ENCODE measurements at regions not wholly inside any gene's neighbourhood (a gene's known extent, or its start where the extent isn't known, plus 50 kb on each side); places are given as distances from the start of the nearest gene placed in this dataset.

DNA sequence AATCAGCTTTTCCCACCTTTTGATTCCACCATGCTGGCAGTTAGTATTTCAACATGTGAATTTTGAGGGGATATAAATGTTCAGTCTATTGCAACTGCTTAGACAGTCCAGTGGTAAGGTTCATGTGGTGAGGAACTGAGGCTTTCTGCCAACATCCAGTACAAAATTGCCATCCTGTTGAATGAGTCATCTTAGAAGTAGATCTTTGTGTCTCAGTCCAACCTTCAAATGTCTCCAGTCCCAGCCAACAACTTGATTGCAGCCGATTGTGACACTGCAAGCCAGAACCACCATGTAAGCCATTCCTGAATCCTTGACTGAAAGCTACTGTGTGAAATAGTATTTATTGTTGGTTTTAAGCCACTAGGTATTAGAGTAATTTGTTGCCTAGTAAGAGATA lies 331.5 kb upstream of the GRIN3A start:
- H3K27me3 ChIP-seq (ENCODE audit: low read depth, low read length), result no peaks in the 10 kb centered on the region

GRCh38 chr9:102054811-102055210 lies 316.4 kb upstream of the GRIN3A start:
- Histone ChIP-seq H3K27me3 (ENCODE audit: low read depth, low read length) (no peaks in the 10 kb centered on the region), H3K9me3 (ENCODE audit: control insufficient read depth in 1 of 2, low read length in 2 of 2) (no peaks in the 10 kb centered on the region), H3K27ac (ENCODE audit: low read length) (no peak overlapping the region), H3K36me3 (ENCODE audit: control insufficient read depth in 1 of 2, insufficient read depth in 2 of 2, low read length in 2 of 2) (no peaks in the 10 kb centered on the region), H3K4me1 (ENCODE audit: control insufficient read depth in 1 of 2, insufficient read depth in 2 of 2, low read length in 2 of 2) (no peaks in the 10 kb centered on the region), H3K4me3 (ENCODE audit: low read depth in 1 of 2, low read length in 2 of 2) (no peak overlapping the region)

More for the DNA sequence above, 331.5 kb upstream of the GRIN3A start:
- no peaks in the 10 kb centered on the region for H3K4me1 ChIP-seq (ENCODE audit: control insufficient read depth in 1 of 2, insufficient read depth in 2 of 2, low read length in 2 of 2)
- no peak overlapping the region for H3K27ac ChIP-seq (ENCODE audit: low read length)
- no peak overlapping the region for H3K4me3 ChIP-seq (ENCODE audit: low read depth in 1 of 2, low read length in 2 of 2)
- no peaks in the 10 kb centered on the region for H3K9me3 ChIP-seq (ENCODE audit: control insufficient read depth in 1 of 2, low read length in 2 of 2)
- H3K36me3 ChIP-seq (ENCODE audit: control insufficient read depth in 1 of 2, insufficient read depth in 2 of 2, low read length in 2 of 2), result no peaks in the 10 kb centered on the region

DNA sequence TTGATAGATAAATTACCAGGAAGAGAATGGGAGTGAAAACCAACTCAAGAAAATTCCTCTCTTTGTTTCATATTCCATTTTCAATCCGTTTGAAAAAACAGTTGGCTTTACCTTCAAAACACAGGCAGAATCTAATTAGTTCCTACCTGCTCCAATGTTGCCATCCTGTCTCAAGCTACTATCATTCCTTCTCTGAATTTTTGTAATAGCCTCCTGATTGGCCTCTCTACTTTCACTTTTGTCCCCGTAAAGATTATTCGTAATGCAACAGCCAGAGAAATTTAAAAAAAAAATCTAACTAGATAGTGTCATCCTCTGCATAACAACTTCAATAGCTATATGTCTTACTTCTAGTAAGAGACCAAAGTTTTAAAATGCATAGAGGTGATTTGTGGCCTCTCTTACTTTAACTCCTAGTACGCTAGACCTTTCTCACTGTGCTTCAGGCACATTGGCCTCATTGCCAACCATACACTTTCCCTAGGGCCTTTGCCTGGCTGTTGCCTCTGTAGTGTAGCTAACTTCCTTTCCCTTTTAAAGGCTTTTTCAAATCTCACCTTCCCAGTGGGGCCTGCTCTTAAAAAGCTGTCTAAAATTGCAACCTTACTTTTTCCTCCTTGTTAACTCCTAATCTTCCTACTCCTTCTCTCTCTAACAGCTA lies 311.3 kb upstream of the GRIN3A start:
- Histone ChIP-seq H3K27me3 (ENCODE audit: low read depth, low read length) (no peaks in the 10 kb centered on the region), H3K27ac (ENCODE audit: low read length) (no peak overlapping the region), H3K4me1 (ENCODE audit: control insufficient read depth in 1 of 2, insufficient read depth in 2 of 2, low read length in 2 of 2) (no peaks in the 10 kb centered on the region), H3K4me3 (ENCODE audit: low read depth in 1 of 2, low read length in 2 of 2) (no peak overlapping the region), H3K36me3 (ENCODE audit: control insufficient read depth in 1 of 2, insufficient read depth in 2 of 2, low read length in 2 of 2) (no peaks in the 10 kb centered on the region), H3K9me3 (ENCODE audit: control insufficient read depth in 1 of 2, low read length in 2 of 2) (no peaks in the 10 kb centered on the region)

- Histone ChIP-seq H3K9me3 (ENCODE audit: control insufficient read depth in 1 of 2, low read length in 2 of 2) (no peaks in the 10 kb centered on the region), H3K27ac (ENCODE audit: low read length) (no peak overlapping the region), H3K4me3 (ENCODE audit: low read depth in 1 of 2, low read length in 2 of 2) (no peak overlapping the region), H3K36me3 (ENCODE audit: control insufficient read depth in 1 of 2, insufficient read depth in 2 of 2, low read length in 2 of 2) (no peaks in the 10 kb centered on the region), H3K27me3 (ENCODE audit: low read depth, low read length) (no peaks in the 10 kb centered on the region), H3K4me1 (ENCODE audit: control insufficient read depth in 1 of 2, insufficient read depth in 2 of 2, low read length in 2 of 2) (no peaks in the 10 kb centered on the region)
Measured at GRCh38 chr9:102047549-102047948, 309.1 kb upstream of the GRIN3A start.

DNA sequence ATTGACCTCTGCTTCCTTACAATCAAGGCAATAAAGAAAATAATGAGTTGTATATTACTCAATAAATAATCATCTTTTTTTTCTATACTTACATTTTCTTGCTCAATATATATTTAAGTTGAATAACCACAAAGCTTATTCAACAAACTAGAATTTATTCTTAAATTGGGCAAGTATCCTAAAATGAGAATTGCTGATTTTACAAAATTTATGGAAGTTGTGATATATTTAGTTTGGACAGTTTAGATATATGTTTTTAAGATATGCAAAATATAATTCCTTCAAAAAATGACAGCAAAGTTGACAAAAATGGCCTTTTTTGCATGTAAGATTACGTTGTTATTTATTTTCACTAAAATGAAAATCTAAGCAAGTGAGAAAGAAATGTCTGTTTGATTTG lies 305.7 kb upstream of the GRIN3A start:
- no peaks in the 10 kb centered on the region for H3K9me3 ChIP-seq (ENCODE audit: control insufficient read depth in 1 of 2, low read length in 2 of 2)
- no peak overlapping the region for H3K4me3 ChIP-seq (ENCODE audit: low read depth in 1 of 2, low read length in 2 of 2)
- H3K4me1 ChIP-seq (ENCODE audit: control insufficient read depth in 1 of 2, insufficient read depth in 2 of 2, low read length in 2 of 2), result no peaks in the 10 kb centered on the region
- no peak overlapping the region for H3K27ac ChIP-seq (ENCODE audit: low read length)
- no peaks in the 10 kb centered on the region for H3K36me3 ChIP-seq (ENCODE audit: control insufficient read depth in 1 of 2, insufficient read depth in 2 of 2, low read length in 2 of 2)
- no peaks in the 10 kb centered on the region for H3K27me3 ChIP-seq (ENCODE audit: low read depth, low read length)

- H3K9me3 ChIP-seq (ENCODE audit: control insufficient read depth in 1 of 2, low read length in 2 of 2), result no peaks in the 10 kb centered on the region
- H3K36me3 ChIP-seq (ENCODE audit: control insufficient read depth in 1 of 2, insufficient read depth in 2 of 2, low read length in 2 of 2), result no peaks in the 10 kb centered on the region
- no peaks in the 10 kb centered on the region for H3K4me1 ChIP-seq (ENCODE audit: control insufficient read depth in 1 of 2, insufficient read depth in 2 of 2, low read length in 2 of 2)
- H3K27ac ChIP-seq (ENCODE audit: low read length), result no peak overlapping the region
- no peak overlapping the region for H3K4me3 ChIP-seq (ENCODE audit: low read depth in 1 of 2, low read length in 2 of 2)
- H3K27me3 ChIP-seq (ENCODE audit: low read depth, low read length), result no peaks in the 10 kb centered on the region
Measured at GRCh38 chr9:102038006-102038405, 299.6 kb upstream of the GRIN3A start.

- Histone ChIP-seq H3K4me1 (ENCODE audit: control insufficient read depth in 1 of 2, insufficient read depth in 2 of 2, low read length in 2 of 2) (no peaks in the 10 kb centered on the region), H3K36me3 (ENCODE audit: control insufficient read depth in 1 of 2, insufficient read depth in 2 of 2, low read length in 2 of 2) (no peaks in the 10 kb centered on the region), H3K4me3 (ENCODE audit: low read depth in 1 of 2, low read length in 2 of 2) (no peak overlapping the region), H3K27ac (ENCODE audit: low read length) (no peak overlapping the region), H3K27me3 (ENCODE audit: low read depth, low read length) (no peaks in the 10 kb centered on the region), H3K9me3 (ENCODE audit: control insufficient read depth in 1 of 2, low read length in 2 of 2) (no peaks in the 10 kb centered on the region)
Measured at GRCh38 chr9:102035929-102036328, 297.5 kb upstream of the GRIN3A start.

- H3K4me1 ChIP-seq (ENCODE audit: control insufficient read depth in 1 of 2, insufficient read depth in 2 of 2, low read length in 2 of 2), result no peaks in the 10 kb centered on the region
- H3K4me3 ChIP-seq (ENCODE audit: low read depth in 1 of 2, low read length in 2 of 2), result no peak overlapping the region
- no peaks in the 10 kb centered on the region for H3K36me3 ChIP-seq (ENCODE audit: control insufficient read depth in 1 of 2, insufficient read depth in 2 of 2, low read length in 2 of 2)
- H3K9me3 ChIP-seq (ENCODE audit: control insufficient read depth in 1 of 2, low read length in 2 of 2), result peaks cover 0 to 5% of the 10 kb centered on the region in 2 donors
- no peaks in the 10 kb centered on the region for H3K27me3 ChIP-seq (ENCODE audit: low read depth, low read length)
- no peak overlapping the region for H3K27ac ChIP-seq (ENCODE audit: low read length)
Measured at GRCh38 chr9:102032614-102033013, 294.2 kb upstream of the GRIN3A start.

- H3K9me3 ChIP-seq (ENCODE audit: control insufficient read depth in 1 of 2, low read length in 2 of 2), result no peaks in the 10 kb centered on the region
Measured at GRCh38 chr9:102000956-102001355, 262.5 kb upstream of the GRIN3A start.

GRCh38 chr9:101999441-101999840 lies 261.0 kb upstream of the GRIN3A start:
- Histone ChIP-seq H3K9me3 (ENCODE audit: control insufficient read depth in 1 of 2, low read length in 2 of 2) (no peaks in the 10 kb centered on the region), H3K27ac (ENCODE audit: low read length) (no peak overlapping the region), H3K27me3 (ENCODE audit: low read depth, low read length) (no peaks in the 10 kb centered on the region), H3K36me3 (ENCODE audit: control insufficient read depth in 1 of 2, insufficient read depth in 2 of 2, low read length in 2 of 2) (no peaks in the 10 kb centered on the region), H3K4me1 (ENCODE audit: control insufficient read depth in 1 of 2, insufficient read depth in 2 of 2, low read length in 2 of 2) (no peaks in the 10 kb centered on the region), H3K4me3 (ENCODE audit: low read depth in 1 of 2, low read length in 2 of 2) (no peak overlapping the region)

More at GRCh38 chr9:102000956-102001355, 262.5 kb upstream of the GRIN3A start:
- H3K27me3 ChIP-seq (ENCODE audit: low read depth, low read length), result no peaks in the 10 kb centered on the region
- no peaks in the 10 kb centered on the region for H3K36me3 ChIP-seq (ENCODE audit: control insufficient read depth in 1 of 2, insufficient read depth in 2 of 2, low read length in 2 of 2)
- H3K4me1 ChIP-seq (ENCODE audit: control insufficient read depth in 1 of 2, insufficient read depth in 2 of 2, low read length in 2 of 2), result no peaks in the 10 kb centered on the region
- no peak overlapping the region for H3K4me3 ChIP-seq (ENCODE audit: low read depth in 1 of 2, low read length in 2 of 2)
- H3K27ac ChIP-seq (ENCODE audit: low read length), result no peak overlapping the region

DNA sequence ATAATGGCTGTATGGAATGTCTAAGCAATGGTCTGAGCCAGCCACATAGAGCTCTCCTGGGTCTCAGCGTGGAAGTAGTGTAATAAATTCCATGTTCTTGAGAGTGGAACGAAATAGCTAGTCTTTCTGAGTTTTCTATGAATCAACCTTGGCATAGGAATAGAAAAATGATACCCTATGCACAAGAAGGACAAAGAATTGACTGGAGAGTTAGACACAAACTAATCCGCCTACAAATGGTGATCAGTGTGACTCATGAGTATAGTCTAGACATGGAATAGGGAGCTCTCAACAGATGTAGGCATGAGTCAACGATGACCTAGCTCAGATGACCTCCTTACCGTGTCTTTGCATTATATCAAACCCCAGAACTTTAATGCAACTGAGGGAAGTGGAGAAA lies 256.8 kb upstream of the GRIN3A start:
- H3K9me3 ChIP-seq (ENCODE audit: control insufficient read depth in 1 of 2, low read length in 2 of 2), result no peaks in the 10 kb centered on the region
- H3K4me3 ChIP-seq (ENCODE audit: low read depth in 1 of 2, low read length in 2 of 2), result no peak overlapping the region
- H3K27me3 ChIP-seq (ENCODE audit: low read depth, low read length), result no peaks in the 10 kb centered on the region
- no peaks in the 10 kb centered on the region for H3K36me3 ChIP-seq (ENCODE audit: control insufficient read depth in 1 of 2, insufficient read depth in 2 of 2, low read length in 2 of 2)
- no peaks in the 10 kb centered on the region for H3K4me1 ChIP-seq (ENCODE audit: control insufficient read depth in 1 of 2, insufficient read depth in 2 of 2, low read length in 2 of 2)
- no peak overlapping the region for H3K27ac ChIP-seq (ENCODE audit: low read length)

- no peak overlapping the region for H3K4me3 ChIP-seq (ENCODE audit: low read depth in 1 of 2, low read length in 2 of 2)
- no peaks in the 10 kb centered on the region for H3K36me3 ChIP-seq (ENCODE audit: control insufficient read depth in 1 of 2, insufficient read depth in 2 of 2, low read length in 2 of 2)
- H3K4me1 ChIP-seq (ENCODE audit: control insufficient read depth in 1 of 2, insufficient read depth in 2 of 2, low read length in 2 of 2), result no peaks in the 10 kb centered on the region
- H3K9me3 ChIP-seq (ENCODE audit: control insufficient read depth in 1 of 2, low read length in 2 of 2), result no peaks in the 10 kb centered on the region
- H3K27me3 ChIP-seq (ENCODE audit: low read depth, low read length), result no peaks in the 10 kb centered on the region
- no peak overlapping the region for H3K27ac ChIP-seq (ENCODE audit: low read length)
Measured at GRCh38 chr9:101993771-101994170, 255.3 kb upstream of the GRIN3A start.
